WI38 (cell line): ENCODE measurements at regions not wholly inside any gene's neighbourhood (a gene's known extent, or its start where the extent isn't known, plus 50 kb on each side); places are given as distances from the start of the nearest gene placed in this dataset.

Experiments used
- H3K4me3 ChIP-seq: 2 replicates; pipeline ENCODE4 v1.5.1; 2011; ENCODE audit warnings: low read depth, mild to moderate bottlenecking, control low read depth, low read length
- TF ChIP-seq, protein P1 (sequence below): IDR thresholded peaks from 2 replicates; pipeline ENCODE4 v1.5.1; 2012; ENCODE audit warnings: low read depth, mild to moderate bottlenecking, control low read depth, low read length

DNA sequence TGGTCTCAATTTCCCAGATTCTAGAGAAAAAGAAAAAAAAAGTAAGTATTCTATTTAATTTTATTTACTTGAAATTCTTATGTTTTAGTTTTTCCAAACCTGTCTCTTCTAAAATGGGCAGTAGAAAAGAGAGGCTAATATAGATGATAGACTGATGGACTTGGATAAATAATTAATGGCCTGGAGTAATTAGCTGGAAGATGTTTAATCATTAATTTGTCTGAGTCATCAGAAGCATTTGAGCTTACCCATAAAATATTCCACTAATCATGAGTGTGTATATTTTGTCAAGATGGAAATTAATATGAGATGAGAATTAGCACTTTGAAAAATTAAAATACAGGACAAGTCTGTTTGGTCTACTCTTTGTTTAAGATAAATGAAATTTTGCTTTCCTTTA is 212.1 kb upstream of the MIR17HG start:
- TF ChIP-seq, protein P1, sequence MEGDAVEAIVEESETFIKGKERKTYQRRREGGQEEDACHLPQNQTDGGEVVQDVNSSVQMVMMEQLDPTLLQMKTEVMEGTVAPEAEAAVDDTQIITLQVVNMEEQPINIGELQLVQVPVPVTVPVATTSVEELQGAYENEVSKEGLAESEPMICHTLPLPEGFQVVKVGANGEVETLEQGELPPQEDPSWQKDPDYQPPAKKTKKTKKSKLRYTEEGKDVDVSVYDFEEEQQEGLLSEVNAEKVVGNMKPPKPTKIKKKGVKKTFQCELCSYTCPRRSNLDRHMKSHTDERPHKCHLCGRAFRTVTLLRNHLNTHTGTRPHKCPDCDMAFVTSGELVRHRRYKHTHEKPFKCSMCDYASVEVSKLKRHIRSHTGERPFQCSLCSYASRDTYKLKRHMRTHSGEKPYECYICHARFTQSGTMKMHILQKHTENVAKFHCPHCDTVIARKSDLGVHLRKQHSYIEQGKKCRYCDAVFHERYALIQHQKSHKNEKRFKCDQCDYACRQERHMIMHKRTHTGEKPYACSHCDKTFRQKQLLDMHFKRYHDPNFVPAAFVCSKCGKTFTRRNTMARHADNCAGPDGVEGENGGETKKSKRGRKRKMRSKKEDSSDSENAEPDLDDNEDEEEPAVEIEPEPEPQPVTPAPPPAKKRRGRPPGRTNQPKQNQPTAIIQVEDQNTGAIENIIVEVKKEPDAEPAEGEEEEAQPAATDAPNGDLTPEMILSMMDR, result no peak
- no peak overlapping the region for H3K4me3 ChIP-seq

- H3K4me3 ChIP-seq, result no peak overlapping the region
- TF ChIP-seq, protein P1, result no peak
Observed at GRCh38 chr13:91135968-91136367, 211.5 kb upstream of the MIR17HG start.

DNA sequence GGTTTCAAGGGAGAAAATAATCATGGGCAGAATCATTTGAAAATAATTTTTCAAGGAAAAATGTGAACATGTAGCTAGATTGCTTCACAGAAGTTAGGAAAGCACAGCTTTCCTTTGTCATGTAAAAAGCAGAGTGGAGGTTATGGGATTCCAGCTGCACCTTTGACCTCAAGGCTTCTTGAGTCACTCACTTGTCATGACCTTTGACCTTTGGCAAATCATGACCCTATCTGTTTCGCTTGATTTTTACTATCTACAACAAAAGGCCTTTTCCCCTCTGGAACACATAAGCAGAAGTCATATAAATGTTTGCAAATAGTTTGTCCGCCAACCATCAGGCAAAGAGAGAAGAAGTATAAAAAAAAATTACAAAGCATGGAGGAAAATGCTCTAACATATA is 210.7 kb upstream of the MIR17HG start:
- TF ChIP-seq, protein P1, result no peak
- no peak overlapping the region for H3K4me3 ChIP-seq

DNA sequence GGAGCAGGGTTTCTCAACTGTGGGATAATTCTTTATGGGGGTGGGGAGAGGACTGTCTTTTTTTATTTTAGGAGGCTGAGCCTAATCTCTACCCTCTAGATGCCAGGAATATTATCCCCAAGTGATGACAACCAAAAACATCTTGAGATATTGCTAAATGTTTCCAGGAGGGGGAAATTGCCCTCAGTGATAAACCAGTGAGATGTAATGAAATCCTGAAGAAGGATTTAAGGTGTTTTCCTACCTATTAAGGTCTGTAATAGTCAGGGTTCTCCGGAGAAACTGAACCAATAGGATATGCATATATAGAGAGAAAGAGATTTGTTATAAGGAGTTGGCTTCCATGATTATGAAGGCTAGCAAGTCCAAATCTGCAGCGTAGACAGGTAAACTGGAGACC is 208.3 kb upstream of the MIR17HG start:
- TF ChIP-seq, protein P1, result no peak
- no peak overlapping the region for H3K4me3 ChIP-seq

GRCh38 chr13:91141543-91142061 is 205.9 kb upstream of the MIR17HG start:
- no peak overlapping the region for H3K4me3 ChIP-seq
- TF ChIP-seq, protein P1, result no peak

GRCh38 chr13:91142572-91142971 is 204.9 kb upstream of the MIR17HG start:
- H3K4me3 ChIP-seq, result no peak overlapping the region
- TF ChIP-seq, protein P1, result no peak

DNA sequence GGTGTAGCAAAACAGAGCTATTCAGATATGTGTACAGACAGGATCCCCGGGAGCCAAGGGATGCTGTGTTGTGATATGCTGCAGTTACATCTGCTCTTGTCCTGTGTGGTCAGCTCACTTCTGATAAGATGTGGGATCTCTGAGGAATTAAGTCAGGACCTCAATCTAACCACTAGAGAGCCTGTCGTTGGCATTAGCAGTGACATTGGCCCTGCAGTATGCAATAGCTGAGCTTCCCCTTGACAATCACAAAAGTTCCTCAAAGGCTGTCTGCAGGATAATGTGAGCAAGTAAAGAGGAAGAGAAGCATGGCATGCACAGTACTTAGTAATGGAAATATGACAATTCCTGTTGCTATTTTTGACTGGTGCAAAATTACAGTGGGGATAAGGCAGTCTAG is 203.4 kb upstream of the MIR17HG start:
- no peak overlapping the region for H3K4me3 ChIP-seq
- TF ChIP-seq, protein P1, result no peak
